ENCODE measurements at regions not wholly inside any gene's neighbourhood (a gene's known extent, or its start where the extent isn't known, plus 50 kb on each side); places are given as distances from the start of the nearest gene placed in this dataset.

DNA sequence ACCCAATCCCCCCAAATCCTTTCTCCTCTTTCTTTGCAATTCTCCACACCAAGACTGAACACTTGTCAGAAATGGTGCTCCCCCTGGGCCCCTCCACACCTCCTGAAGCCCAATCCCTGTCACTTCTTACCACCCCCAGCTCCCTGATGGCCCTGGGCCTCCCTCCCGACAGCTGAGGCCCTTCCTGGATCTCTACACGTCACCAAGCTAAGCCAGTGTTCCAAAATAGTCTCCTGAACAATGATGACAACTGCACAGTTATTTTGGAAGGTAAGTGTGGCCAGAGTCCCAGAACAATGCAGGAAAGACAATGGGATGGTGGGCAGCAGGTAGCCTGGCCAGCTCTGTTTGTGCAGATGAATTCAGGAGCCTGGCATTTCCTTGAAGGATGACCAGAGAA is 63.7 kb upstream of the PRSS3 start:
- TF ChIP-seq CTCF (IDR thresholded peaks at IDR 0.05) (no peak), EZH2 (IDR thresholded peaks at IDR 0.05; ENCODE audit: borderline replicate concordance, insufficient read depth, low read depth, low read length, poor library complexity, severe bottlenecking) (no peak)

All from B cell (primary cell).